Esophagus squamous epithelium (tissue), 4 donors: ENCODE measurements at regions not wholly inside any gene's neighbourhood (a gene's known extent, or its start where the extent isn't known, plus 50 kb on each side); places are given as distances from the start of the nearest gene placed in this dataset.

ENCODE experiments used
- CTCF ChIP-seq, 6 experiments: fragments of 450-650 bp in 4 of 6; fragments of 200-600 bp in 2 of 6; sonication (generic) in 2 of 6; IDR thresholded peaks; one replicate each; pipeline ENCODE4 v1.5.1; 2016 to 2019; ENCODE audit warnings: antibody characterized with exemption in 6 of 6, mild to moderate bottlenecking in 4 of 6, moderate library complexity in 4 of 6
- POLR2A ChIP-seq, 4 donors: fragments of 450-650 bp; IDR thresholded peaks; one replicate each; pipeline ENCODE4 v1.6.1; 2017; ENCODE audit warnings: antibody characterized with exemption in 4 of 4, mild to moderate bottlenecking in 4 of 4, moderate library complexity in 3 of 4

DNA sequence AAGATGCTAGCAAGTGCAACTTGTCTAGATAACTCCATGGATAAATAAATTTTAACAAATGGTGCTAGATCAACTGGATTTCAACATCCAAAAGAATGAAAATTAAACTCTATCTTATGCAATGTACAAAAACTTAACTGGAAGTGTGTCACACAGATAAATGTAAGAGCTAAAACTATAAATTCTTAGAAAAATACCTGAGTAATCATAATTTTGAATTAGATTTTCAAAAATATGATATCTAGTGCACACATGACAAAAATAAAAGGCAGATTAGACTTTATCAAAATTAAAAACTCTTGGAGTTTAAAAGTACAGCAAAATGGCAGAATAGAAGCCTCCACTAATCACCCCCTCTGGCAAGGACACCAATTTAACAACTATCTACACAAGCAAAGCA is 1791.2 kb upstream of the CDH6 start:
- TF ChIP-seq CTCF (IDR thresholded peaks at IDR 0.05) (no peak), POLR2A (IDR thresholded peaks at IDR 0.05) (no peak)
